Spleen (tissue), 11 donors: ENCODE measurements at regions not wholly inside any gene's neighbourhood (a gene's known extent, or its start where the extent isn't known, plus 50 kb on each side); places are given as distances from the start of the nearest gene placed in this dataset.

ENCODE experiments used
- DNase-seq: peaks from one replicate; pipeline ENCODE4 v3.0.0-alpha.2; 2020
- H3K27ac ChIP-seq, 8 donors: fragments of 200-600 bp; sonication (generic) in 7 of 8; 1 replicate in 4 of 8; 2 replicates in 4 of 8; pipeline versions ENCODE4 v1.5.0 to v1.8.0; 2016 to 2021; ENCODE audit warnings: inconsistent platforms in 4 of 8, mild to moderate bottlenecking in 4 of 8, moderate library complexity in 1 of 8
- H3K27me3 ChIP-seq, 7 donors: fragments of 200-600 bp; sonication (generic) in 6 of 7; replicated peaks in 1 of 7; 1 replicate in 4 of 7; 2 replicates in 3 of 7; pipeline versions ENCODE4 v1.5.0 to v1.8.0; 2016 to 2021; ENCODE audit warnings: inconsistent platforms in 3 of 7, mild to moderate bottlenecking in 1 of 7
- H3K36me3 ChIP-seq, 6 donors: fragments of 200-600 bp; sonication (generic) in 5 of 6; 1 replicate in 4 of 6; 2 replicates in 2 of 6; pipeline versions ENCODE4 v1.5.0 to v1.8.0; 2016 to 2021; ENCODE audit warnings: inconsistent platforms in 2 of 6
- H3K4me1 ChIP-seq, 6 donors: fragments of 200-600 bp; sonication (generic) in 5 of 6; 1 replicate in 3 of 6; 2 replicates in 3 of 6; pipeline versions ENCODE4 v1.5.0 to v1.8.0; 2016 to 2021; ENCODE audit warnings: inconsistent platforms in 3 of 6
- H3K4me3 ChIP-seq, 8 donors: fragments of 200-600 bp; sonication (generic) in 7 of 8; 1 replicate in 4 of 8; 2 replicates in 4 of 8; pipeline versions ENCODE4 v1.5.0 to v1.8.0; 2016 to 2021; ENCODE audit warnings: inconsistent platforms in 4 of 8, mild to moderate bottlenecking in 4 of 8, moderate library complexity in 2 of 8
- H3K9me3 ChIP-seq, 8 donors: fragments of 200-600 bp; sonication (generic) in 7 of 8; 1 replicate in 4 of 8; 2 replicates in 4 of 8; pipeline versions ENCODE4 v1.5.0 to v1.8.0; 2016 to 2021; ENCODE audit warnings: inconsistent platforms in 4 of 8
- CTCF ChIP-seq, 11 experiments: fragments of 200-600 bp in 7 of 11; fragments of 450-650 bp in 4 of 11; sonication (generic) in 4 of 11; IDR thresholded peaks in 8 of 11; conservative IDR thresholded peaks in 3 of 11; 1 replicate in 7 of 11; 2 replicates in 4 of 11; pipeline versions ENCODE4 v1.4.0 to v1.8.0; 2016 to 2021; ENCODE audit warnings: antibody characterized with exemption in 11 of 11, inconsistent platforms in 4 of 11, mild to moderate bottlenecking in 1 of 11
- POLR2A ChIP-seq, 3 donors: fragments of 450-650 bp; IDR thresholded peaks; one replicate each; pipeline ENCODE4 v1.5.1; 2017; ENCODE audit warnings: antibody characterized with exemption in 3 of 3, mild to moderate bottlenecking in 1 of 3
- POLR2AphosphoS5 ChIP-seq, 3 donors: sonication (generic); formaldehyde crosslinking; IDR thresholded peaks; one replicate each; pipeline ENCODE4 v1.5.1; 2017; ENCODE audit warnings: antibody characterized with exemption in 3 of 3
- WGBS, 5 donors: extraction: QIAGEN DNeasy Blood & Tissue Kit in 3 of 5; methylation state at CpG; one replicate each; pipeline versions ENCODE4 v1.1.5 to v1.1.7; 2013 to 2018; 5-methylcytosine and 5-hydroxymethylcytosine counted together
- intact Hi-C: fragments of 100-400 bp; cut with DNase I; formaldehyde crosslinking; loops from one replicate; pipeline ENCODE4 v1.15.0; 2023; ENCODE audit warnings: low total_unique reads
- donor health status: healthy with polysubstance abuse.
- donor health status: DM: no; HTN: no; CAD: no; lungs with moderate emphysema.
- donor health status: DM: no; HTN: no; CAD: no.
- donor health status: Bipolar disorder and iron deficiency.
- donor health status: healthy.
- donor health status: DM: no; HTN: no; CAD: no.
- donor health status: DM: yes; HTN: yes; CAD: no.

- no peak overlapping the region for H3K27ac ChIP-seq
- 84 to 92% (median 86%) methylated on average over 28 to 39 of the region's 39 CpGs for WGBS, 5 donors
- H3K27me3 ChIP-seq = peaks cover 0 to 69% (median 21%) of the 10 kb centered on the region in 7 donors
- H3K4me3 ChIP-seq = no peak overlapping the region
- peaks cover 0 to 13% (median 6%) of the 10 kb centered on the region in 8 donors for H3K9me3 ChIP-seq
- intact Hi-C loops = no loop called here
- no peaks in the 10 kb centered on the region for H3K36me3 ChIP-seq
- no peaks in the 10 kb centered on the region for H3K4me1 ChIP-seq
- DNase-seq = peak; percentile 61
- TF ChIP-seq POLR2A (IDR thresholded peaks at IDR 0.05) (no peak), POLR2AphosphoS5 (IDR thresholded peaks at IDR 0.05) (no peak), CTCF (IDR thresholded peaks at IDR 0.05 in 8 of 11, conservative IDR thresholded peaks at IDR 0.05 in 3 of 11) (no peak)
These were observed 98.2 kb downstream of the UNCX start for GRCh38 chr7:1330801-1331425.

GRCh38 chr7:1331561-1332467, 99.1 kb downstream of the UNCX start:
- 44 to 55% (median 49%) methylated on average over 18 to 21 of the region's 21 CpGs for WGBS, 5 donors
- no peak overlapping the region for H3K27ac ChIP-seq
- peaks cover 0 to 60% (median 20%) of the 10 kb centered on the region in 7 donors for H3K27me3 ChIP-seq
- DNase-seq = peak; percentile 42
- peaks cover 0 to 22% (median 15%) of the 10 kb centered on the region in 8 donors for H3K9me3 ChIP-seq
- TF ChIP-seq POLR2A (IDR thresholded peaks at IDR 0.05) = no peak
- TF ChIP-seq CTCF (IDR thresholded peaks at IDR 0.05 in 8 of 11, conservative IDR thresholded peaks at IDR 0.05 in 3 of 11) = no peak
- no peak for TF ChIP-seq POLR2AphosphoS5 (IDR thresholded peaks at IDR 0.05)
- H3K4me3 ChIP-seq = no peak overlapping the region
- H3K36me3 ChIP-seq = no peaks in the 10 kb centered on the region
- intact Hi-C loops = no loop called here
- H3K4me1 ChIP-seq = no peaks in the 10 kb centered on the region

GRCh38 chr7:1336509-1336908, 103.8 kb downstream of the UNCX start:
- intact Hi-C loops = no loop called here
- no peaks in the 10 kb centered on the region for H3K36me3 ChIP-seq
- H3K27ac ChIP-seq = no peak overlapping the region
- no peaks in the 10 kb centered on the region for H3K4me1 ChIP-seq
- TF ChIP-seq CTCF (IDR thresholded peaks at IDR 0.05 in 8 of 11, conservative IDR thresholded peaks at IDR 0.05 in 3 of 11) (no peak), POLR2AphosphoS5 (IDR thresholded peaks at IDR 0.05) (no peak), POLR2A (IDR thresholded peaks at IDR 0.05) (no peak)
- peaks cover 0 to 48% (median 33%) of the 10 kb centered on the region in 8 donors for H3K9me3 ChIP-seq
- no peak for DNase-seq
- H3K4me3 ChIP-seq = no peak overlapping the region
- WGBS, 5 donors = 82 to 90% (median 84%) methylated on average over 3 of the region's 3 CpGs
- peaks cover 2 to 70% (median 26%) of the 10 kb centered on the region in 7 donors for H3K27me3 ChIP-seq

GRCh38 chr7:1339611-1340010, 106.9 kb downstream of the UNCX start:
- peak; percentile 5 for DNase-seq
- H3K27me3 ChIP-seq = peaks cover 0 to 53% (median 12%) of the 10 kb centered on the region in 7 donors
- H3K4me1 ChIP-seq = no peaks in the 10 kb centered on the region
- no peaks in the 10 kb centered on the region for H3K36me3 ChIP-seq
- H3K27ac ChIP-seq = no peak overlapping the region
- peaks cover 0 to 53% (median 35%) of the 10 kb centered on the region in 8 donors for H3K9me3 ChIP-seq
- no peak overlapping the region for H3K4me3 ChIP-seq
- WGBS, 5 donors = 71 to 96% (median 88%) methylated on average over 2 of the region's 2 CpGs
- intact Hi-C loops = no loop called here
- TF ChIP-seq POLR2AphosphoS5 (IDR thresholded peaks at IDR 0.05) (no peak), CTCF (IDR thresholded peaks at IDR 0.05 in 8 of 11, conservative IDR thresholded peaks at IDR 0.05 in 3 of 11) (no peak), POLR2A (IDR thresholded peaks at IDR 0.05) (no peak)
